Fibroblast of mammary gland (primary cell): ENCODE measurements at regions not wholly inside any gene's neighbourhood (a gene's known extent, or its start where the extent isn't known, plus 50 kb on each side); places are given as distances from the start of the nearest gene placed in this dataset.

Source experiments
- DNase-seq: peaks from one replicate; pipeline ENCODE4 v3.0.0-alpha.2; 2010; ENCODE audit warnings: low read depth
- H3K4me3 ChIP-seq: 2 replicates; pipeline ENCODE4 v1.5.1; 2011; ENCODE audit warnings: low read depth, mild to moderate bottlenecking, low read length, moderate library complexity; ENCODE audit not compliant: control insufficient read depth
- CTCF ChIP-seq: conservative IDR thresholded peaks from 2 replicates; pipeline ENCODE4 v1.5.1; 2011; ENCODE audit warnings: low read depth, low read length, inconsistent platforms; ENCODE audit not compliant: control insufficient read depth, insufficient read depth

DNA sequence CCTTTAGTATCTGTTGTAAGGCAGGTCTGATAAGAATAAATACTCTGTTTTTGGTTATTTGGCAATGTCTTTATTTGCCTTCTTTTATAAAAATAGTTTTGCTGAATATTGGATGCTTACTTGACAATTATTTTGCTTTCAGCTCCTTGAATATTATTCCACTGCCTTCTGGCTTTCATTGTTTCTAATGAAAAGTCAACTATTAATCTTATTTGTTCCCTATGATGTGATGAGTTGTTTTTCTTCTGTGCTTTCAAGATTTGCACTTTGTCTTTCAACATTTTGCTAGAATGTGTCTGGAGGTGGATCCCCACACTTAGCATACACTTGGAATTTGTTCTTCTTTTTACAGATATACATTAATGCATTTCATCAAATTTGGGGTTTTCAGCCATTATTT lies 203.8 kb upstream of the PTPRZ1 start:
- no peak for TF ChIP-seq CTCF
- DNase-seq, result no peak
- no peak overlapping the region for H3K4me3 ChIP-seq

DNA sequence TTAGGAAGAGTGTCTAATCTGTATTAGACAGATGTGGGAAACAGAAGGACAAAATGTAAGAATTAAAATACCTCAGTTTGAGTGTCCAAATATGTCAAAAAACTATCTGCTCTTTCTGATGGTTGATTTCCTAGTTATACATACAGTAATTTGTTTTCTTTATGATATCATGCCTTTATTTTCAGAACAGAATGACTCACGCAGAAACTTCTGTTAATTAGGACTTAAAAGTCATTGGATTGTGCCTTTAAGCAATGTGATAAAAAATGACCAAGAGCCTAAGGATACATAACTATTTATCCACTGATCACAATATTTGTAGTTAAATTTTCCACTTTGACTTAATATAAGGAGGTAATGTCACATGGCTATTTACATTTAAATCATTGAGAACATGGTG lies 206.7 kb upstream of the PTPRZ1 start:
- no peak for DNase-seq
- no peak overlapping the region for H3K4me3 ChIP-seq
- no peak for TF ChIP-seq CTCF

DNA sequence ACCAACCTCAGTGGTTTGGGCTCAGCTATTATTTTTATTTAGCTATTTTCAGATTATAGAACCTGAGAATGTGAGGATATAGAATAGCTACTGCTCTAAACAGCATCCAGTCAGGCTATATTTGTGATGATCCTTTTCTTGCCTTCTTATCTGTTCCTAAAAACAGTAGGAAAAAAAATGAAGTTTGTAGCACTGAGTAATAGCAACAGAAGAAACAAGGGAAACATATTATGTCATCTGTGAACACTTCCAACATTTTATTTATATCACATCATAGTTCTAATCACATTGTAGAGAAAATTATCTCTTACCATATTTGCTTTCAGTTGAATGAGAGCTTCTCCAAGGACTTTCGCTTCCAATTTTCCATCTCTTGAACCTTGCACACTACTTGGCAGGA lies 229.6 kb upstream of the PTPRZ1 start:
- no peak for DNase-seq
- no peak overlapping the region for H3K4me3 ChIP-seq
- TF ChIP-seq CTCF, result no peak

DNA sequence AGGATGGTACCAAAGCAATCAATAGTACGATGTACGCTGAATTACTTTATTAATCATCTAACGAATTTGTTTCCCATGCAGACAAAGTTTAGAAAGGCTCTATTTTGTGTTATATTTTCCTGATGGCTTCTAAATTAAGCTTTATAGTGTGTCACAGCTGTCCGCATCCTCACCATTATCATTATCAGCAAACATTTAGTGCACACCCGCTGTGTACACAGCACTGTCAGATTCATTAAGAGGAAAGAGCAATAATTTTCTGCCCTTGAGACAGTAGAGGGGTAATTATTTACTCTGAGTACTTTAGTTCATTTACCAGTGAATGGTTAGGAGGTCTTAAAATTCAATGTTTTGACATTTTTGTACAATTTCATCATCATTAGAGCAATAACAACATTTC lies 233.3 kb upstream of the PTPRZ1 start:
- H3K4me3 ChIP-seq, result no peak overlapping the region
- no peak for TF ChIP-seq CTCF
- no peak for DNase-seq

- H3K4me3 ChIP-seq, result no peak overlapping the region
- TF ChIP-seq CTCF, result no peak
- no peak for DNase-seq
Observed at GRCh38 chr7:121638286-121638685, 234.7 kb upstream of the PTPRZ1 start.

- no peak for DNase-seq
- TF ChIP-seq CTCF, result no peak
- no peak overlapping the region for H3K4me3 ChIP-seq
Observed at GRCh38 chr7:121634356-121634755, 238.2 kb upstream of the FAM3C start.

DNA sequence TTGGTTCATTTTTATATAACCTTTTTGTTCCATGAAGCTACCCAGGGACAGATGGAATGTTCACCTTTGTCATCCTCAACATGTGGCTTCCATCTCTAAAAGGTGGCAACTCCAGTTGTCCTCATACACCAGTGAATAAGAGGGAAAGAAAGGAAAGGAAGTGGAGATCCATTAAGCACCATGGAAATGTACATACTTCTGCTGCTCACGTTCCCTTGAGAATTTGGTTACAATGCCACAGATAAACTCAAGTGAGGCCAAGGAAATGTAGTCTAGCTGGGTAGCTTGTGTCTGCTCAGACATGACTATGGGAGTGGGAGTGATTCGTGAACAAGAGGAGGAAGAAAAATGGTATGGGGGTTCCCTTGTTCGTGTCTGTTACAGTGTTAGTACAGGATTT lies 237.1 kb upstream of the FAM3C start:
- H3K4me3 ChIP-seq, result no peak overlapping the region
- no peak for DNase-seq
- no peak for TF ChIP-seq CTCF
